Lung (tissue), 11 donors: ENCODE measurements at regions not wholly inside any gene's neighbourhood (a gene's known extent, or its start where the extent isn't known, plus 50 kb on each side); places are given as distances from the start of the nearest gene placed in this dataset.
"Not testable (repeated sequence)": the region's sequence is repeated elsewhere in the genome, so short reads cannot be mapped to it uniquely, and the experiment has no call there.

Experiments used
- ATAC-seq: fragments of 200-7000 bp; cut with Tn5 transposase; one replicate; pipeline ENCODE4 v1.9.1; 2020; ENCODE audit warnings: moderate number of reproducible peaks; ENCODE audit not compliant: insufficient read depth, low FRiP score
- DNase-seq, 3 donors: peaks; one replicate each; pipeline ENCODE4 v3.0.0-alpha.2; 2013 to 2017
- H3K27ac ChIP-seq, 2 donors: one replicate each; pipeline ENCODE4 v1.5.1; 2013; ENCODE audit warnings: mild to moderate bottlenecking in 2 of 2, moderate library complexity in 2 of 2, control low read depth in 1 of 2, inconsistent platforms in 1 of 2, low read depth in 1 of 2, low read length in 1 of 2
- H3K27me3 ChIP-seq, 3 donors: one replicate each; pipeline ENCODE4 v1.5.1; 2013; ENCODE audit warnings: low read length in 2 of 3; ENCODE audit not compliant: control insufficient read depth in 3 of 3, insufficient read depth in 3 of 3
- H3K36me3 ChIP-seq, 4 donors: one replicate each; pipeline ENCODE4 v1.5.1; 2013; ENCODE audit warnings: low read length in 4 of 4, mild to moderate bottlenecking in 1 of 4, moderate library complexity in 1 of 4; ENCODE audit not compliant: control insufficient read depth in 4 of 4, insufficient read depth in 4 of 4
- H3K4me1 ChIP-seq, 5 donors: one replicate each; pipeline ENCODE4 v1.5.1; 2013; ENCODE audit warnings: low read length in 5 of 5, mild to moderate bottlenecking in 2 of 5, moderate library complexity in 1 of 5; ENCODE audit not compliant: control insufficient read depth in 5 of 5, insufficient read depth in 5 of 5
- H3K4me3 ChIP-seq: one replicate; pipeline ENCODE4 v1.5.1; 2013; ENCODE audit warnings: mild to moderate bottlenecking, control low read depth, moderate library complexity
- H3K9ac ChIP-seq, 2 donors: one replicate each; pipeline ENCODE4 v1.5.1; 2013; ENCODE audit warnings: low read length in 2 of 2, control low read depth in 1 of 2; ENCODE audit not compliant: insufficient read depth in 1 of 2
- H3K9me3 ChIP-seq, 4 donors: one replicate each; pipeline ENCODE4 v1.5.1; 2013; ENCODE audit warnings: low read length in 3 of 4, mild to moderate bottlenecking in 1 of 4, moderate library complexity in 1 of 4; ENCODE audit not compliant: control insufficient read depth in 4 of 4, insufficient read depth in 3 of 4
- WGBS, 2 donors: extraction: QIAGEN DNeasy Blood & Tissue Kit; methylation state at CpG; one replicate each; pipeline ENCODE4 v1.1.7; 2013; 5-methylcytosine and 5-hydroxymethylcytosine counted together
- TF ChIP-seq, protein P1 (sequence below): IDR thresholded peaks from 2 replicates; pipeline ENCODE4 v1.5.1; 2012; ENCODE audit warnings: mild to moderate bottlenecking; ENCODE audit errors: control extremely low read depth, extremely low read depth
- donor health status: control.
- donor health status: control.
- donor health status: Bipolar disorder and iron deficiency.
- donor health status: healthy.
- donor health status: DM: yes; HTN: yes; CAD: no.

DNA sequence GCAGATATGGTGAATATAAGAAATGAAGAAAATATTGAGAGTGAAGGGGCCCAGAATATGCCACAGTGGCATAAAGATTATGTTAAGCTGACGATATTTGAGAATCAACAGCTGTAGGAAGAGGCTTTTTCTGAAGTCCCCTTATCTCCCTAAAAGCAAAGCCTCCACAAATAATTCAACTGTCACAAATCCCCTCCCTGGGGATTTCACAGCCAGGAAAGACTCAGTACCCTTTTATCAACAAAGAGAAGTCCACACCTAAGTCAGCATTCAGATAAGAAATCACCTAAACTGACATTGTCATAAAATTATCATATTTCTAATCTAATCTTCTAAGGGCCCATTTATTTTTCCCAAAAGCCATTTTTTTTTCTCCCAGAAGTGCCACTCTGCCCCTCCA is 284.9 kb upstream of the VWC2 start:
- Histone ChIP-seq H3K27me3 (no peaks in the 10 kb centered on the region), H3K36me3 (no peaks in the 10 kb centered on the region), H3K27ac (no peak overlapping the region), H3K9ac (no peak overlapping the region), H3K4me1 (no peaks in the 10 kb centered on the region), H3K9me3 (no peaks in the 10 kb centered on the region), H3K4me3 (no peak overlapping the region)
- ATAC-seq (no peak), DNase-seq (no peak)
- WGBS, 2 donors: 41 to 51% methylated on average over 1 of the region's 1 CpG
- TF ChIP-seq, protein P1, sequence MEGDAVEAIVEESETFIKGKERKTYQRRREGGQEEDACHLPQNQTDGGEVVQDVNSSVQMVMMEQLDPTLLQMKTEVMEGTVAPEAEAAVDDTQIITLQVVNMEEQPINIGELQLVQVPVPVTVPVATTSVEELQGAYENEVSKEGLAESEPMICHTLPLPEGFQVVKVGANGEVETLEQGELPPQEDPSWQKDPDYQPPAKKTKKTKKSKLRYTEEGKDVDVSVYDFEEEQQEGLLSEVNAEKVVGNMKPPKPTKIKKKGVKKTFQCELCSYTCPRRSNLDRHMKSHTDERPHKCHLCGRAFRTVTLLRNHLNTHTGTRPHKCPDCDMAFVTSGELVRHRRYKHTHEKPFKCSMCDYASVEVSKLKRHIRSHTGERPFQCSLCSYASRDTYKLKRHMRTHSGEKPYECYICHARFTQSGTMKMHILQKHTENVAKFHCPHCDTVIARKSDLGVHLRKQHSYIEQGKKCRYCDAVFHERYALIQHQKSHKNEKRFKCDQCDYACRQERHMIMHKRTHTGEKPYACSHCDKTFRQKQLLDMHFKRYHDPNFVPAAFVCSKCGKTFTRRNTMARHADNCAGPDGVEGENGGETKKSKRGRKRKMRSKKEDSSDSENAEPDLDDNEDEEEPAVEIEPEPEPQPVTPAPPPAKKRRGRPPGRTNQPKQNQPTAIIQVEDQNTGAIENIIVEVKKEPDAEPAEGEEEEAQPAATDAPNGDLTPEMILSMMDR: no peak

DNA sequence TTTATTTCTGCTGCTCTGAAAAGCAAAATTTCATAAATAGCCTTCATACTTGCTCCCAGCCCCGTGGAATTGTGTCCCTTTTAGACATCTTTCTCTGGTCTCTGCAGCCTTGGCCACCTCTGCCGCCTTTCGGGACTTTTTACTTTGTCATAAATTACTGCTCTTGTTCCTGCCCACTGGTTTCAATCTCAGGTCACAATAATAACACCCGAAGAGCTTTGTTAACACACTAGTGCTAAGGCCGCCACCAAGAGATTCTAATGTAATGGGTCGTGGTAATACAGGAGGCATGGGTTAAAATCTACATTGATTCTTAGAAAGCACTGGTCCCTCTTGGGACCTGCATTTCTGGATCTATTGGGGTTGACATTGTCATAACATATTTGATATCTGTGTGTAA is 276.0 kb upstream of the VWC2 start:
- WGBS, 2 donors: 81 to 83% methylated on average over 6 of the region's 6 CpGs
- Histone ChIP-seq H3K9ac (no peak overlapping the region), H3K9me3 (no peaks in the 10 kb centered on the region), H3K27ac (no peak overlapping the region), H3K4me1 (no peaks in the 10 kb centered on the region), H3K27me3 (no peaks in the 10 kb centered on the region), H3K36me3 (no peaks in the 10 kb centered on the region), H3K4me3 (no peak overlapping the region)
- TF ChIP-seq, protein P1: no peak
- no peak for DNase-seq
- no peak for ATAC-seq

DNA sequence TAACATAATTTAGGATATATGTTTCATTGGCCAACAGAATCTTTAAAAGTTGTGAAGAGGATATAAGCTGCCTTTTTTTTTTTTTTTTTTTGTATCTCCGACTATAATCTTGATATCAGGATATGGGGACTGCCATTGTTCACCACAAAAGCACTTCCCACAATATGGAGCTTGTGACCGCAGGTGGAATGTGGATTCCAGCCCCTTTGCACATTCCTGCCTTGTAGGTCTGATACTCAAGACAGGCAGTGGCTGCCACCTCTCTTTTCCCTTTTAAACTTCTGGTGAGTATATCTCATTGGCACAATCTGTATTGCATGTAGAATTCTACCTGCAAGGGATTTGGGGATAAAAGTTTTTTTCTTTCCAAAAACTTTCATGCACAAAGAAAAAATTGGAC is 272.7 kb upstream of the VWC2 start:
- Histone ChIP-seq H3K9me3 (no peaks in the 10 kb centered on the region), H3K4me3 (no peak overlapping the region), H3K27me3 (no peaks in the 10 kb centered on the region), H3K36me3 (no peaks in the 10 kb centered on the region), H3K4me1 (peaks cover 0 to 1% (median 0%) of the 10 kb centered on the region in 5 donors), H3K9ac (no peak overlapping the region), H3K27ac (no peak overlapping the region)
- TF ChIP-seq, protein P1: no peak
- 90 to 96% methylated on average over 2 of the region's 2 CpGs for WGBS, 2 donors
- ATAC-seq (no peak), DNase-seq (no peak)

DNA sequence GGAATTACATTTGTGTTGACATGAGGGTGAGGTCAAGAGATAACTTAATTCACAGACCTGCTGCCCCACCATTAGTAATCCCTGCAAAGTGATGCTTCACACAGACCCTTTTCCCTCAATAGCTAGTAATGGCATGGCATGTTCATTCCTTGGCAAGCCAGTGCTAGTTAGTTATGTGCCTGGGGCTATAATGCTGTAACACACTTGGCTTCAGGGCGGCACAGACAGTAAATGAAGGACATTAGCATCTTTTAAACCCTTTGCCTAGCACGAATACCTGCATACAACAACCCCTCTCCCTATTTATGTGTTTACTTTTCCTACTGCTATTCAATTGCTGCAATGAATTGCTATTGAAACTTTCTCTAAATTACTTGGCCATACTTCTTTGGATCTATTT is 266.2 kb upstream of the VWC2 start:
- H3K9me3 ChIP-seq, H3K9ac ChIP-seq, H3K4me3 ChIP-seq, ATAC-seq, H3K27ac ChIP-seq, H3K4me1 ChIP-seq, H3K27me3 ChIP-seq, H3K36me3 ChIP-seq, DNase-seq: not testable (repeated sequence)
- WGBS, 2 donors: 37 to 48% methylated on average over 2 of the region's 2 CpGs
